ENCODE measurements at regions not wholly inside any gene's neighbourhood (a gene's known extent, or its start where the extent isn't known, plus 50 kb on each side); places are given as distances from the start of the nearest gene placed in this dataset.

DNA sequence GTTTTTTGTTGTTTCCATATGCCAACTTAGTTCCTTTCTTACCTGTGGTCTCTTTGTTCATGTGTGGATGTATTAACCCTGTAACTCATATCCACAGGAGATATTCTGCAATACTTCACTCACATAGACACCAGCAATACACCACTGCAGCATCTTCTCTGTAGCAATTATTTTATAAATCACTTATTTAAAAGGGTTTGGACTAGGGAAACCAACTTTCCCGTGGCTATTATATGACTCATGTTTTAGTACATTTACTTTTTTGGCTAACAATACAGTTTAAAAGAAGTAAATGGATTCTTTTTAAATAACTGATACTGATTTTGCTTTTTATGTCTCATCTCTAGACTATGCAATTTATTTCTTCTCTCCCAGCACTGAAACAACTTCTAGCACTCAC is 488.9 kb downstream of the MBD2 start:
- no CpG with 5 or more reads among the region's 1 CpG for WGBS (ENCODE audit: extremely low coverage, insufficient read length, low lambda C conversion rate)
- Histone ChIP-seq H2BK5ac (ENCODE audit: insufficient read length, low read length) (no peak overlapping the region), H3K9ac (ENCODE audit: extremely low read depth, insufficient read length, low read length) (no peak overlapping the region)

More for the DNA sequence above, 488.9 kb downstream of the MBD2 start:
- no peak overlapping the region for H3K14ac ChIP-seq (ENCODE audit: insufficient read depth, low read length)
- no peak overlapping the region for H3K23ac ChIP-seq (ENCODE audit: insufficient read length, low read depth, low read length)
- TF ChIP-seq, protein P1, sequence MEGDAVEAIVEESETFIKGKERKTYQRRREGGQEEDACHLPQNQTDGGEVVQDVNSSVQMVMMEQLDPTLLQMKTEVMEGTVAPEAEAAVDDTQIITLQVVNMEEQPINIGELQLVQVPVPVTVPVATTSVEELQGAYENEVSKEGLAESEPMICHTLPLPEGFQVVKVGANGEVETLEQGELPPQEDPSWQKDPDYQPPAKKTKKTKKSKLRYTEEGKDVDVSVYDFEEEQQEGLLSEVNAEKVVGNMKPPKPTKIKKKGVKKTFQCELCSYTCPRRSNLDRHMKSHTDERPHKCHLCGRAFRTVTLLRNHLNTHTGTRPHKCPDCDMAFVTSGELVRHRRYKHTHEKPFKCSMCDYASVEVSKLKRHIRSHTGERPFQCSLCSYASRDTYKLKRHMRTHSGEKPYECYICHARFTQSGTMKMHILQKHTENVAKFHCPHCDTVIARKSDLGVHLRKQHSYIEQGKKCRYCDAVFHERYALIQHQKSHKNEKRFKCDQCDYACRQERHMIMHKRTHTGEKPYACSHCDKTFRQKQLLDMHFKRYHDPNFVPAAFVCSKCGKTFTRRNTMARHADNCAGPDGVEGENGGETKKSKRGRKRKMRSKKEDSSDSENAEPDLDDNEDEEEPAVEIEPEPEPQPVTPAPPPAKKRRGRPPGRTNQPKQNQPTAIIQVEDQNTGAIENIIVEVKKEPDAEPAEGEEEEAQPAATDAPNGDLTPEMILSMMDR (conservative IDR thresholded peaks at IDR 0.05): no peak
- no peak overlapping the region for H3K27ac Mint-ChIP-seq
- no peak overlapping the region for H2BK15ac ChIP-seq (ENCODE audit: low read depth, low read length)
- H3K4ac ChIP-seq (ENCODE audit: low read depth, low read length): no peak overlapping the region
- no peak overlapping the region for H3K18ac ChIP-seq (ENCODE audit: insufficient read length, low read depth, low read length)
- no peaks in the 10 kb centered on the region for H4K20me1 ChIP-seq (ENCODE audit: control insufficient read depth, insufficient read depth, insufficient read length)
- no peaks in the 10 kb centered on the region for H3K23me2 ChIP-seq (ENCODE audit: insufficient read length, low read depth, low read length, poor library complexity, severe bottlenecking)
- no peaks in the 10 kb centered on the region for H3K27me3 Mint-ChIP-seq (ENCODE audit: low read depth)
- H4K91ac ChIP-seq (ENCODE audit: insufficient read length, low read depth, low read length): no peak overlapping the region
- no peaks in the 10 kb centered on the region for H3K27me3 ChIP-seq (ENCODE audit: insufficient read depth, low read length)
- no peaks in the 10 kb centered on the region for H3K79me2 ChIP-seq (ENCODE audit: insufficient read depth, low read length)
- no peak overlapping the region for H3K4me3 Mint-ChIP-seq
- H2AFZ ChIP-seq (ENCODE audit: low read length): no peak overlapping the region
- H3K9me3 ChIP-seq (ENCODE audit: control insufficient read depth, low read depth, low read length): no peaks in the 10 kb centered on the region
- no peak overlapping the region for H2AK5ac ChIP-seq (ENCODE audit: insufficient read length, low read length)
- H3K9me3 Mint-ChIP-seq: peaks cover 0 to 3% of the 10 kb centered on the region in 2 experiments; a peak in 2 of 5 replicates
- H4K5ac ChIP-seq (ENCODE audit: insufficient read length, low read depth, low read length): no peak overlapping the region
- H3T11ph ChIP-seq (ENCODE audit: low read length): no peak overlapping the region
- no peak overlapping the region for H2BK12ac ChIP-seq (ENCODE audit: insufficient read length, low read depth, low read length)
- no peaks in the 10 kb centered on the region for H3K79me1 ChIP-seq (ENCODE audit: insufficient read depth, low read depth, low read length, poor library complexity, severe bottlenecking)
- H3K4me2 ChIP-seq (ENCODE audit: insufficient read depth, insufficient read length, low read length): no peak overlapping the region
- H2BK20ac ChIP-seq (ENCODE audit: low read depth, low read length, poor library complexity, severe bottlenecking): no peak overlapping the region
- H2BK120ac ChIP-seq (ENCODE audit: low read depth, low read length, poor library complexity, severe bottlenecking): no peak overlapping the region
- H3K36me3 Mint-ChIP-seq (ENCODE audit: insufficient read depth in 1 of 3, low read depth in 3 of 3): 0 out of 7 replicates have a peak, but pooled peaks cover 0 to 4% (median 0%) of the 10 kb centered on the region in 3 experiments
- DNase-seq: no peak
- H4K8ac ChIP-seq (replicated peaks; ENCODE audit: insufficient read length, low read depth, low read length): no peak overlapping the region
- no peak overlapping the region for H3K27ac ChIP-seq (ENCODE audit: insufficient read length, low read depth, low read length)
- no peak overlapping the region for H3K56ac ChIP-seq (ENCODE audit: insufficient read length, low read depth, low read length)
- no peaks in the 10 kb centered on the region for H3K4me1 Mint-ChIP-seq
- no peaks in the 10 kb centered on the region for H3K4me1 ChIP-seq (ENCODE audit: insufficient read depth, low read length)

Measured in H9 (cell line).